ENCODE measurements at regions not wholly inside any gene's neighbourhood (a gene's known extent, or its start where the extent isn't known, plus 50 kb on each side); places are given as distances from the start of the nearest gene placed in this dataset.
"Not testable (repeated sequence)": the region's sequence is repeated elsewhere in the genome, so short reads cannot be mapped to it uniquely, and the experiment has no call there.

GRCh38 chr3:27556887-27557286 is 72.7 kb upstream of the SLC4A7 start:
- DNase-seq (ENCODE audit: low read depth) = no peak

- DNase-seq (ENCODE audit: low read depth) = no peak
Measured at GRCh38 chr3:27554706-27555105, 70.5 kb upstream of the SLC4A7 start.

- DNase-seq (ENCODE audit: low read depth) = no peak
Measured at GRCh38 chr3:27553886-27554540, 69.8 kb upstream of the SLC4A7 start.

- DNase-seq (ENCODE audit: low read depth) = peak; percentile 81
Measured at GRCh38 chr3:27552708-27553107, 68.5 kb upstream of the SLC4A7 start.

GRCh38 chr3:27551413-27551812 is 67.2 kb upstream of the SLC4A7 start:
- DNase-seq (ENCODE audit: low read depth) = not testable (repeated sequence)

- DNase-seq (ENCODE audit: low read depth) = no peak
Measured at GRCh38 chr3:27545061-27545460, 60.9 kb upstream of the SLC4A7 start.

- DNase-seq (ENCODE audit: low read depth) = no peak
Measured at GRCh38 chr3:27544372-27544865, 60.2 kb upstream of the SLC4A7 start.

- no peak for DNase-seq (ENCODE audit: low read depth)
Measured at GRCh38 chr3:27542476-27542875, 58.3 kb upstream of the SLC4A7 start.

- DNase-seq (ENCODE audit: low read depth) = no peak
Measured at GRCh38 chr3:27540231-27540630, 56.0 kb upstream of the SLC4A7 start.

GRCh38 chr3:27536491-27536890 is 52.3 kb upstream of the SLC4A7 start:
- no peak for DNase-seq (ENCODE audit: low read depth)

GRCh38 chr3:27535809-27536392 is 51.7 kb upstream of the SLC4A7 start:
- DNase-seq (ENCODE audit: low read depth) = no peak

GRCh38 chr3:27533718-27534573 is 49.8 kb upstream of the SLC4A7 start:
- DNase-seq (ENCODE audit: low read depth) = peak; percentile 99

Measured in HS-27A (cell line).